Breast epithelium (tissue), 4 donors: ENCODE measurements at regions not wholly inside any gene's neighbourhood (a gene's known extent, or its start where the extent isn't known, plus 50 kb on each side); places are given as distances from the start of the nearest gene placed in this dataset.

Experiments
- DNase-seq, 2 donors: peaks; one replicate each; pipeline ENCODE4 v3.0.0-alpha.2; 2019; ENCODE audit warnings: low spot score in 2 of 2
- H3K27ac ChIP-seq, 2 donors: fragments of 200-600 bp; sonication (generic) in 1 of 2; one replicate each; pipeline ENCODE4 v1.5.1; 2016 to 2019; ENCODE audit warnings: mild to moderate bottlenecking in 1 of 2
- H3K27me3 ChIP-seq, 2 donors: fragments of 200-600 bp; sonication (generic) in 1 of 2; one replicate each; pipeline versions ENCODE4 v1.5.1 to v1.6.0; 2017 to 2019; ENCODE audit warnings: control low read depth in 1 of 2, mild to moderate bottlenecking in 1 of 2
- H3K36me3 ChIP-seq: fragments of 200-600 bp; one replicate; pipeline ENCODE4 v1.5.1; 2019
- H3K4me1 ChIP-seq, 2 donors: fragments of 200-600 bp; sonication (generic); one replicate each; pipeline ENCODE4 v1.5.1; 2016 to 2019; ENCODE audit warnings: control low read depth in 1 of 2
- H3K4me3 ChIP-seq, 3 donors: fragments of 200-600 bp; sonication (generic); 1 replicate in 2 of 3; 2 replicates in 1 of 3; pipeline ENCODE4 v1.5.1; 2016 to 2019; ENCODE audit warnings: mild to moderate bottlenecking in 3 of 3, moderate library complexity in 2 of 3
- H3K9me3 ChIP-seq, 2 donors: fragments of 200-600 bp; sonication (generic) in 1 of 2; one replicate each; pipeline ENCODE4 v1.5.1; 2016 to 2019; ENCODE audit warnings: control low read depth in 1 of 2
- CTCF ChIP-seq, 3 donors: fragments of 450-650 bp; IDR thresholded peaks; one replicate each; pipeline ENCODE4 v1.5.1; 2016 to 2017; ENCODE audit warnings: antibody characterized with exemption in 3 of 3, mild to moderate bottlenecking in 3 of 3, moderate library complexity in 3 of 3
- POLR2A ChIP-seq: fragments of 450-650 bp; IDR thresholded peaks from one replicate; pipeline ENCODE4 v1.6.1; 2016; ENCODE audit warnings: antibody characterized with exemption, mild to moderate bottlenecking, moderate library complexity
- POLR2AphosphoS5 ChIP-seq, 3 donors: sonication (generic); formaldehyde crosslinking; IDR thresholded peaks; one replicate each; pipeline ENCODE4 v1.6.1; 2017; ENCODE audit warnings: antibody characterized with exemption in 3 of 3
- intact Hi-C: fragments of 100-400 bp; cut with DNase I; formaldehyde crosslinking; loops from one replicate; pipeline ENCODE4 v1.15.1; 2023; ENCODE audit warnings: low total_unique reads

DNA sequence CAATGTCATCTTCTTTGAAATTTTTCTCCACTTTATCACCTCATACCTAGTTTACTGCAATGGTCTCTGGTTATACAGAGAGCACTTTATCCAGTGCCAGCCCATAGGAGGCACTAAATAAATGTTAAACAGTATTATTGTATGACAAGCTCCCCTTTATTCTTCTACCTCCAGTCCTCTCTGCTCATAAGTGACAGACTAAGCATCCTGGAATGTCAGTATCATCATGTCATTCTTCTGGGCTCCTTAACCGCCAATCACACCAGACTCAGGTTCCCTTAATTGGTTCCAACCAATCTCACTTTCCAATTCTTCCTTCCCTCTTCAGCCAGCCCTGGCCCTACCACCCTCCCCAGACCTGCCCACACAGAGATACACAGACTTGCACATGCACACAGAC lies 93.1 kb downstream of the RPL27A start:
- intact Hi-C loops = no loop called here
- no peak overlapping the region for H3K4me3 ChIP-seq
- no peak for DNase-seq
- H3K27ac ChIP-seq = peak overlapping the region; percentile 68 to 84
- no peaks in the 10 kb centered on the region for H3K36me3 ChIP-seq
- H3K9me3 ChIP-seq = no peaks in the 10 kb centered on the region
- no peaks in the 10 kb centered on the region for H3K27me3 ChIP-seq
- H3K4me1 ChIP-seq = peaks cover 3% of the 10 kb centered on the region in 2 donors
- no peak for TF ChIP-seq CTCF (IDR thresholded peaks at IDR 0.05)
- TF ChIP-seq POLR2AphosphoS5 (IDR thresholded peaks at IDR 0.05) = no peak
- TF ChIP-seq POLR2A = no peak

DNA sequence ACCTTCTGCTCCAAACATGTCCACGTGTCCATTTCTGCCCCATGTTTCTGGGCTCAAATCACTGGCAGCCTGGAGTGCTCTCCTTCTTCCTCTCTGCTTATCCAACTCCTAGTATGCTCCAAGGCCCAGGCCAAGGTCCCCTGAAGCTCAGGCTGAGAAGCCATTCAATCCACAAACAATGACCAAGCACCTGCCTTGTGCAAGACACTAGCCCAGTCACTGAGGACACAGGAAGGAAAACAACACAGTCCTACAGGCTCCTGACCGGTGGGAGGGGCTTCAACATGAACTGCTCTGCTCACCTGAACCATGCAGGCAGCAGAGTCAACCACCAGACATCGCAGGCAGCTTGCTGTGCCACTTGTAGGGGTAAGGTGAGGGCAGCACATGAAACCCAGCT lies 93.6 kb downstream of the RPL27A start:
- DNase-seq = no peak
- Histone ChIP-seq H3K27ac (peak overlapping the region; percentile 68 to 84), H3K36me3 (no peaks in the 10 kb centered on the region), H3K4me3 (no peak overlapping the region), H3K4me1 (peaks cover 3% of the 10 kb centered on the region in 2 donors), H3K27me3 (no peaks in the 10 kb centered on the region), H3K9me3 (no peaks in the 10 kb centered on the region)
- no peak for TF ChIP-seq POLR2AphosphoS5 (IDR thresholded peaks at IDR 0.05)
- TF ChIP-seq CTCF (IDR thresholded peaks at IDR 0.05) = no peak
- TF ChIP-seq POLR2A = no peak
- intact Hi-C loops = no loop called here

DNA sequence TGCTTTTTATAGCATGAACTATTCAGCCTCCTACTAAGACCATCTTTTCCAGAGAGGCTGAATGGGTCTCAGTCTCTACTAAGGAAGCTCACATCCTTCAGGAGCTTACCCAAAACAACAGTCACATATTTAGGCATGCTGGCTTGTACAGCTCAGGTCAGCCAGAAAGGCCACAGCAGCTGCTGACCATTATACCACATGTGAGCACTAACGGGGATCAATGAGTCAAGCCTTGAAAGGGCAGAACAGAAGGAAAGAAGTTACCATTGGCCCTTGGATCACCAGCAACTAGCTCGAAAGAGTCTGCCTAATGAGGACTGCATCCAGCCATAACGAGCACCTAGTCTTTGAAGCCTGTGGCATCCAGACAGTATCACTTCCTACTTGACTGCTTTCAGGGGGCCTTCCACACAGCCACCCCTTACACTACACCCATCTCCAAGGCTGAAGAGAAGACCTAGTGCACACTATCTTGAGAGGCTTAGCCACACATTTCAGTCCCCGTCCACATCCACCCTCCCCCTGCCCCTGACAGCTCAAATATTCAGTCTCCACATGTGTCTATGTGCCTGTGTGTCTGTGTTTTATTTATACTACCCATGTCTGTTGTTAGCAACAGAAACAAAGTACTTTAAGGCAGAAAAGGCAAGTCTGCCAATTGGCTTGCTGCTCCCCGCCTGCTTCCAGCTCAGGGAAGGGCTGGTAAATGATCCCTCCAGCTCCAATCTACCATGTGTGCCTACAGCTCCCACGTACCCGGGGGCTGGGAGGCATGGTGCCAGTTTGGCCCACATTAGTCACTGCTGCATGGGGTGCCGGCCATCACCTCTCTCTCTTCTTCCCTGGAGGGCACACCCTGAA lies 95.5 kb downstream of the RPL27A start:
- intact Hi-C loops = no loop called here
- Histone ChIP-seq H3K9me3 (no peaks in the 10 kb centered on the region), H3K27me3 (no peaks in the 10 kb centered on the region), H3K4me1 (peaks cover 3% of the 10 kb centered on the region in 2 donors), H3K27ac (peak overlapping the region; percentile 68 to 84), H3K36me3 (no peaks in the 10 kb centered on the region), H3K4me3 (peak overlapping the region in 1 of 3 donors; percentile 3)
- peak in 1 of 2 donors; percentile 51 for DNase-seq
- peak in 2 of 3 donors; percentile 19 to 36 for TF ChIP-seq POLR2AphosphoS5 (IDR thresholded peaks at IDR 0.05)
- no peak for TF ChIP-seq POLR2A
- no peak for TF ChIP-seq CTCF (IDR thresholded peaks at IDR 0.05)

DNA sequence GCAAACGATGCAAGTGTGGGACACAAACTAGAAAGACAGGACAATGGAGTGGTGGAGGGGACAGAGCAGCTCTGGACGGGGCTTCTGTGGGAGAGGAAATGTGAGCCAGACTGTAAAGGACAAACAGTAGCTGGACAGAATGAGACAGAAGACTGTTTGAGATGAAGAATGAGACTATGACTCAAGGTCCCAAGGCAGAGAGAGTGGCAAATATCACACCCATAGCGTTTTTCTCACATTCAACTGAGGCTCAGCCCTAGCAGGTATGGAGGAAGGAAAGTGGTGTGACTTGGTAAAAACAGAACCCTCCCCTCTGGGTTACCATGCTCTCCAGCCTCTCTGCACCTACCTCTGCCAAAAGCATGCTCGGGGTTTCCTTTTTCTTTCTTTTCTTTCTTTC lies 96.5 kb downstream of the RPL27A start:
- H3K36me3 ChIP-seq = no peaks in the 10 kb centered on the region
- TF ChIP-seq POLR2A = no peak
- no peak for TF ChIP-seq CTCF (IDR thresholded peaks at IDR 0.05)
- no peak for TF ChIP-seq POLR2AphosphoS5 (IDR thresholded peaks at IDR 0.05)
- no peak overlapping the region for H3K4me3 ChIP-seq
- H3K27ac ChIP-seq = peak overlapping the region; percentile 68 to 84
- peaks cover 3% of the 10 kb centered on the region in 2 donors for H3K4me1 ChIP-seq
- H3K27me3 ChIP-seq = no peaks in the 10 kb centered on the region
- intact Hi-C loops = no loop called here
- no peaks in the 10 kb centered on the region for H3K9me3 ChIP-seq
- DNase-seq = no peak

DNA sequence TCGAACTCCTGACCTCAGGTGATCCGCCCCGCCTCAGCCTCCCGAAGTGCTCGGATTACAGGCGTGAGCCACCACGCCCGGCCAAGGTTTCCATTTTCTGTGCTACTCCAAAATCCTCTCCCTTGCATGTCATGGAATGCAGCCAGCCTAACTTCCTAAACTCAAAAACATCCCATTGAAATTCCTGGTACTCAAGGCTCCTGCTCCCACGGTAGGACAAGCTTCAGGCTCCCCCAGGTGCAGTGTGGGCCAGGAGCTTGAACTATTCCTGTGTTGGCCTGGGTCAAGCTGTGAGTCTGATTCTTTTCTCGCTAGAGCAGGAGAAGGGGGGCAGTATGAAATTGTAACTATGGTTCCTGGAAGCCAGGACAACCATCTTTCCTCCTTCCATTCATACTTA lies 97.1 kb downstream of the RPL27A start:
- TF ChIP-seq POLR2A = no peak
- Histone ChIP-seq H3K4me3 (no peak overlapping the region), H3K27ac (peak overlapping the region; percentile 0 to 35), H3K36me3 (no peaks in the 10 kb centered on the region), H3K4me1 (peaks cover 3% of the 10 kb centered on the region in 2 donors), H3K27me3 (no peaks in the 10 kb centered on the region), H3K9me3 (no peaks in the 10 kb centered on the region)
- no peak for DNase-seq
- intact Hi-C loops = no loop called here
